Panc1 (cell line): ENCODE measurements at regions not wholly inside any gene's neighbourhood (a gene's known extent, or its start where the extent isn't known, plus 50 kb on each side); places are given as distances from the start of the nearest gene placed in this dataset.
A peak's percentile ranks its signal among the peaks of the same experiment; 100 is the strongest.

Experiments used
- ATAC-seq: fragments of 200-7000 bp; cut with Tn5 transposase; 2 replicates; pipeline ENCODE4 v1.9.1; 2020; ENCODE audit warnings: mild to moderate bottlenecking, moderate library complexity
- BruUV-seq: library from RNA; stranded (reverse); fragments of 400-500 nt; replicated peaks from 2 replicates; lab custom pipeline; 2021; lab: Mats Ljungman, UMichigan
- CTCF ChIA-PET: fragments of 300-600 bp; sonication (Branson Sonifier 250); formaldehyde crosslinking; loops from one replicate; lab custom pipeline; 2022; ENCODE audit warnings: antibody characterized with exemption; lab: Charles Lee
- POLR2A ChIA-PET: fragments of 300-600 bp; sonication (Branson Sonifier 250); formaldehyde crosslinking; loops from one replicate; lab custom pipeline; 2022; ENCODE audit warnings: antibody characterized with exemption; lab: Charles Lee
- DNase-seq: peaks from one replicate; pipeline ENCODE4 v3.0.0-alpha.2; 2010; ENCODE audit warnings: low read depth, low spot score
- H3K27ac ChIP-seq: 2 replicates; pipeline ENCODE4 v1.5.1; 2011; ENCODE audit warnings: mild to moderate bottlenecking, low read length, inconsistent platforms
- H3K27me3 ChIP-seq: fragments of 200-500 bp; sonication (Bioruptor generic); 2 replicates; pipeline ENCODE4 v1.6.0; 2014; ENCODE audit warnings: low read length, inconsistent platforms; ENCODE audit not compliant: control insufficient read depth, insufficient read depth
- H3K36me3 ChIP-seq: fragments of 200-500 bp; sonication (Bioruptor generic); 2 replicates; pipeline ENCODE4 v1.5.1; 2014; ENCODE audit warnings: inconsistent platforms, mild to moderate bottlenecking, low read length, moderate library complexity; ENCODE audit not compliant: control insufficient read depth, insufficient read depth
- H3K4me1 ChIP-seq: 2 replicates; pipeline ENCODE4 v1.5.1; 2011; ENCODE audit warnings: inconsistent platforms, mild to moderate bottlenecking, low read length, moderate library complexity; ENCODE audit not compliant: control insufficient read depth, insufficient read depth
- H3K4me3 ChIP-seq, 2 experiments: 2 replicates each; pipeline ENCODE4 v1.5.1; 2011 to 2012; ENCODE audit warnings: low read depth in 2 of 2, low read length in 2 of 2, mild to moderate bottlenecking in 2 of 2, inconsistent platforms in 1 of 2, moderate library complexity in 1 of 2
- H3K9me3 ChIP-seq: fragments of 200-500 bp; sonication (Bioruptor generic); 2 replicates; pipeline ENCODE4 v1.5.1; 2014; ENCODE audit warnings: low read depth, mild to moderate bottlenecking, inconsistent platforms, low read length, moderate library complexity; ENCODE audit not compliant: control insufficient read depth, insufficient read depth
- CTCF ChIP-seq: fragments of 450-650 bp; IDR thresholded peaks from 2 replicates; pipeline ENCODE4 v1.5.1; 2017; ENCODE audit warnings: mild to moderate bottlenecking
- POLR2AphosphoS5 ChIP-seq: IDR thresholded peaks from 2 replicates; pipeline ENCODE4 v1.6.1; 2012; ENCODE audit warnings: mild to moderate bottlenecking, low read depth, low read length, moderate library complexity
- REST ChIP-seq, 2 experiments: IDR thresholded peaks; 2 replicates each; pipeline ENCODE4 v1.6.1; 2011 to 2012; ENCODE audit warnings: low read depth in 2 of 2, control low read depth in 1 of 2, low read length in 1 of 2, mild to moderate bottlenecking in 1 of 2, moderate library complexity in 1 of 2; ENCODE audit not compliant: insufficient read depth in 1 of 2
- SIN3A ChIP-seq: IDR thresholded peaks from 2 replicates; pipeline ENCODE4 v1.6.1; 2012; ENCODE audit warnings: low read depth, mild to moderate bottlenecking, low read length, moderate library complexity, borderline replicate concordance; ENCODE audit not compliant: insufficient read depth
- TCF7L2 ChIP-seq: IDR thresholded peaks from 2 replicates; pipeline ENCODE4 v1.6.1; 2011; ENCODE audit warnings: mild to moderate bottlenecking, low read depth, low read length, inconsistent platforms
- in situ Hi-C: cut with HindIII; loops from 2 replicates; pipeline ENCODE4 v1.10.0; 2016; ENCODE audit warnings: low sequenced_read_pairs, low pct_unique_long_range_greater_than_20kb
- intact Hi-C: fragments of 100-400 bp; cut with micrococcal nuclease; formaldehyde crosslinking; loops from one replicate; pipeline ENCODE4 v1.10.0; 2022; ENCODE audit not compliant: unreplicated experiment

DNA sequence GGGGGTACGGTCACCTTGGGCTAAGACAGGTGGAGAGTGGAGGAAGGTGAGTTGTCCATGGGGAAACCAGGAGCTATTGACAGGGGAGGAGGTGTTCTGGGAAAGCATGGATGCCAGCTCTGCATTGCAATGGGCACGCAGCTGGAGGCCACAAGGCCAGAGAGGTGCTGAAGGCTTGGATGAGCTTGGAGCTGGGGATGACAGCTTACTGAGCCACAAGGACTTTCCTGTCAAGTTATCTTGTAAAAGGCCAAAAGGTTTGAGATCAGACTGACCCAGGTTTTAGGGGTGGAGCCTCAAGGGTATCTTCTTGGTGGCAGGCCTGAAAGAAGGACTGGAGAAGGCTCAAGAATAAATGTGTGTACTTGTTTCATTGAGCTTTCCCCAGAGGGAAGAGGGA, 115.2 kb downstream of the ASB7 start:
- Histone ChIP-seq H3K9me3 (no peaks in the 10 kb centered on the region), H3K27me3 (no peaks in the 10 kb centered on the region), H3K4me3 (no peak overlapping the region), H3K27ac (peak overlapping the region; percentile 53; the same call in 1 of the 2 replicates), H3K36me3 (no peaks in the 10 kb centered on the region), H3K4me1 (peaks cover 42% of the 10 kb centered on the region)
- intact Hi-C loops (no loop called here), in situ Hi-C loops (no loop called here)
- no peak for TF ChIP-seq REST (IDR thresholded peaks at IDR 0.05; ENCODE audit: insufficient read depth in 1 of 2, low read depth in 2 of 2, low read length in 1 of 2)
- no peak for TF ChIP-seq TCF7L2
- TF ChIP-seq SIN3A, result no peak
- no peak for TF ChIP-seq CTCF
- TF ChIP-seq POLR2AphosphoS5, result no peak
- ATAC-seq (no peak), DNase-seq (no peak)
- ChIA-PET POLR2A (no interaction called here), CTCF (no interaction called here)
- no TSS peak for BruUV-seq

DNA sequence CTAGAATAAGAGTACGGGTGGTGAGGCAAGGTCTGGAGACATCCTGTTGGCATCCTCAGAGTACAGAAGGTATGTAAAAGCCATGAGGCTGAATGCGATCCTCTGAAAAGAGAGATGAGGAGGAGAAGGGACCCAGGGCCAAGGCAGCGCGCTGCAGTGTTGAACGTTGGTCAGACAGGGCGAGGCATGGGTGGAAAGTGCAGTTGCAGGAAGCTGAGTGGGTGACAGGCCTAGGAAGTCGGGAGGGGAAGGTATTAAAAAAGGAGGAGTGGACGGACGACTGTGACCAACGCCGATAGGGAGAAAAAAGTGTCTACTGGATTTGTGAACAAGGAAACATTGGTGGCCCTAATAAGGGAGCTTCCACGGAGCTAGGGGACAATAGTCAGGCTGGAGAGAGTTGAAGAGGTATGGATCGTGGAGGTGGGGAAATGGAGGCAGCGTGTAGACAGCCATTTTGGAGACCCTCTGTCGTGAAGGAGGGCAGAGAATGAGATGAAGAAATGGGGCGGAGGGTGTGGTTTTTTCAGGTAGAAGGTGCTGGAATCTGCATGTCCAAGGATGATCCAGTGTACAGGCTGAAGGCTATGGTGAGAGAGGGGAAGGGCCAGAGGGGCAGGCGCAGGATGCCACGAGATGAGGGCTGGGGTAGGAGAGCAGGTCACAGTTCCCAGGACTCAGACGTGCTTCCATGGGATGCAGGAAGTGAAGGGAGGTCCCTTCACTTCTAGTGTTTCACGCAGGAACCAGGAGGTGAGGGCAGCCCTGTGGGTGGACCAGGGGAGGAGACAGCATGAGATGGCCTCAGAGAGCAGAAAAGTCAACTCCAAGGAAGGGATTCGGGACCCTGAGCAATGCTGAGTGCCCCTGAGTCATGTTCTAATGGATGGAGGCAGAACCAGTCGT, 115.9 kb downstream of the ASB7 start:
- intact Hi-C loops, result no loop called here
- CTCF ChIA-PET, result no interaction called here
- ATAC-seq, result no peak
- no peaks in the 10 kb centered on the region for H3K27me3 ChIP-seq
- H3K9me3 ChIP-seq, result no peaks in the 10 kb centered on the region
- DNase-seq, result no peak
- H3K4me3 ChIP-seq, result no peak overlapping the region
- POLR2A ChIA-PET, result no interaction called here
- H3K27ac ChIP-seq, result peak overlapping the region; percentile 53; the same call in 1 of the 2 replicates
- peaks cover 44% of the 10 kb centered on the region for H3K4me1 ChIP-seq
- no peaks in the 10 kb centered on the region for H3K36me3 ChIP-seq
- BruUV-seq, result no TSS peak
- no peak for TF ChIP-seq TCF7L2
- no peak for TF ChIP-seq POLR2AphosphoS5
- no peak for TF ChIP-seq REST (IDR thresholded peaks at IDR 0.05; ENCODE audit: insufficient read depth in 1 of 2, low read depth in 2 of 2, low read length in 1 of 2)
- TF ChIP-seq SIN3A, result no peak
- TF ChIP-seq CTCF, result no peak
- in situ Hi-C loops, result no loop called here
